ENCODE measurements at regions not wholly inside any gene's neighbourhood (a gene's known extent, or its start where the extent isn't known, plus 50 kb on each side); places are given as distances from the start of the nearest gene placed in this dataset.

DNA sequence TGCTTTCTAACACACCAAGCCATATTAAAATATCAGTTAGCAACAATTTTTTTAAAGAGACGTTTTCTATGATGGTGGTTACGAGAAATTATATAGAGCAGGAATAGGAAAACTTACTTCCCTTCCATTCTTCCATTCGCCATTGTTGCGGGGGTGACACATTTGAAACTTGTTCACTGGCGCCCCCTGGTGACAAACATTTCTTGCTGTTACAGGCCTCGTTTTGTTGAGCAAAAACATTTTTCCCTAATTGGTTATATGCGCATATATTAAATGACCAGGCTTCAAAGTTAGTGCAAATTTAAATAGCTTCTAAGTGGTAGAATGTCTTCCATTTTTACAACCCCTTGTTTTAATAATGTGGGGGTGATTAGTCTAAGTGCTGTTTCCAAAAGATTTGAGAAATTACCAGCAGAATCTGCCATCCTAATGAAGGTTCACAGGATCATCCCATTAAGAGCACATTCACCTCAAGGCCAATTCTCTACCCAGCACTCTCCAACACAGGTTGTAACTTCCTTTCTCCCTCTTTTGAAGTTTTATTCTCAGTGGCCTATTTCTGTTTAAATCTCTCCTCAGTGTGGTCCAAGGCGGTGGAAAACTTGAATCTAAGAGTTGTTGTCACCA, 1124.7 kb downstream of the FLRT2 start:
- no peak for FAIRE-seq

DNA sequence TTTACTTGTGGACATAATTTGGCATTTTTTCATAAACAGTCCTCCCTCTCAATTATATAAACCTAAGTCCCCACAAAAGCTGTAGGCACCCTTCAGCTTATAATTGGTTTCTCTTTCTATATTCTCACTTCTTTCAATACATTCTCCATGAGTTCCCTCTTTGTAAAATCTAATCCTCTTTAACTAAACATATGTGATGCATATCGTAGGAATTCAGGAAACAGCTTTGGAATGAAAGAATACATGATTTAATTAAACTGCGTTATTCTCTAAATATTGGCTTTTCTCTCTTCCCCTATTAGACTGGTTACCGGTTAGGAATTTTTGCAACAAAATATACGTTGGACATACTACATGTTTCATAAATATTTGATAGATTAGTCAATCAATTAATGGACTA, 1122.6 kb downstream of the FLRT2 start:
- no peak for FAIRE-seq

DNA sequence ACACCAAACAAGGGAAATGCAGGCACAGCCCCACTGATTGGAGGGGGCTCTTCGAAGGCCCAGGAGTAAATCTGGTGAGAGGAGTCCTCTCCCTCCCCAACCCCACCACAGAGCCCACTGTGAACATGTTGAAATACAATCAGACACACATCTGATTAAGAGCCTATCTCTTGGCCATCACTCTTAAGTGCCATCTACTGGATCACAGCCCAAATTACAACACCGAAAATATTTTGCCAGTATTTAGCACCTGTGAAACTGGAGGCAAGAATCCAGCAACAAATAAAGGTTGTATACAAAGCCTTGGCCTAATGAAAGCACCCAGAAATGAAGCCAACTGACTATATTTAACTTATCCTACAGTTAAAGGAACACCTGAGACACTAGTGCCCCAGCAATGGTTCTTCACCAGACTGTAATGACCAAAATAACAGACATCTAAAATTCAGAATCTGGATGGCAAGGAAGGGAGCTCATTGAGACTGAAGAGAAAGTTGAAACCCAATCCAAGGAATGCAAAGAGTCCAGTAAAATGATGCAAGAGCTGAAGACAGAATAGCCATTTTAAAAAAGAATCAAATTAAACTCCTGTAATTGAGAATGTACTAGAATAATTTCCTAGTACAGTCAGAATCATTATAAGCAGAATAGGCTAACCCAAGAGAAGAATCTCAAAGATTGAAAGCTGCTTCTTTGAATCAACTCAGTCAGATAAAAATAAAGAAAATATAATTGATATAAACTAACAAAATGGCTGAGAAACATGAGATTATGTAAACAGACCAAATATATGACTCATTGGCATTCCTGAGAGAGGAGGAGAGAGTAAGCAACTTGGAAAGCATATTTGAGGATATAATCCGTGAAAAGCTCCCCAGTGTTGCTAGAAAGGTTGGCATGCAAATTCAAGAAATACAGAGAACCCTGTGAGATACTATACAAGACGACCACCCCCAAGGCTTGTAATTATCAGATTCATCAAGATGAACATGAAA, 1117.0 kb downstream of the FLRT2 start:
- no peak for FAIRE-seq

DNA sequence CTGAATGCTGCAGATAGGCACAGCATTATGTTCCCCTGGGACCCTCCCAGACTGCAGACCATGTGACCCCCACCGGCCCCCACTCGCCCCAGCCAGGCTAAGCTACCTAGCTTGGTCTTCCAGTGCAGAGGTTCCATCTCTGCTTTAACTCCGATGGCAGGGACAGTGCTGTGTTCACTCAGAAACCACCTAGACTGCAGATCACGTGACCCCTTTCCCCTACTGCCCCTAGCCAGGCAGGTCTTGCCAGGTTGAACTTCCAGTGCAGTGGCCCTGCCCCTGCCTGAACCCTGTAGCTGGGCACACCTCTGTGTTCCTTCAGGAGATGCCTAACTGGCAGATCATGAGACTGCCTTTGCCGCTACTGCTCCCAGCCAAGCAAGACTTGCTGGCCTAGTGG, 1116.2 kb downstream of the FLRT2 start:
- FAIRE-seq, result no peak

DNA sequence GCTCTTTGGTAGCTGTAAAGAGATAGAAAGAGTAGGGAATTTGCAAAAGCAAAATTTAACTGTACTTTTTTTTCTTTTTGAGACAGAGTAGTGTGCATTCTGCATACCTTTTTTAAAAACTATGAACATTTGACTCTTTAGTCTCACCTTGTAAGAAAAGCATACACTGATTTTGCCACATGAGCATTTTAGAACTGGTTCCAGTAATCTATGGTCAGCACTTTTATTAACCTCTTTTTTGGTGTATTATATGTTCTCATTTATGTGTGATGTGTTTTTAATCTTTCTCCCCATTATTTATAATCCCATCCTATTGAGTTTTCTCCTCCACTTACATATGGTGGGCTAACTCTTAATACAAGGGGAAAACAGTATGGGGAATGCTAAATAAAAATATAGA, 1111.4 kb downstream of the FLRT2 start:
- FAIRE-seq, result no peak

DNA sequence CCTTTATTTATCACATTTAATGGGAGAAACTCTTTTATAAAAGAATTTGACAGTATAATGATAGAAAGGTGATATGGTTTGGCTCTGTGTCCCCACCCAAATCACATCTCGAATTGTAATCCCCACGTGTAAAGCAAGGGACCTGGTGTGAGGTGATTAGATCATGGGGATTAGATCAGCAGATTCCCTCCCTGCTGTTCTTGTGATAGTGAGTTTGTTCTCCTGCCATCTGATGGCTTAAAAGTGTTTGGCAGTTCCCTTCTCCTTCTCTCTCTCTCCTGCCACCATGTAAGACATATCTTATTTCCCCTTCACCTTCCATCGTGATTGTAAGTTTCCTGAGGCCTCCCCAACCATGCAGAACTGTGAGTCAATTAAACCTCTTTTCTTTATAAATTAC, 1110.3 kb downstream of the FLRT2 start:
- no peak for FAIRE-seq

DNA sequence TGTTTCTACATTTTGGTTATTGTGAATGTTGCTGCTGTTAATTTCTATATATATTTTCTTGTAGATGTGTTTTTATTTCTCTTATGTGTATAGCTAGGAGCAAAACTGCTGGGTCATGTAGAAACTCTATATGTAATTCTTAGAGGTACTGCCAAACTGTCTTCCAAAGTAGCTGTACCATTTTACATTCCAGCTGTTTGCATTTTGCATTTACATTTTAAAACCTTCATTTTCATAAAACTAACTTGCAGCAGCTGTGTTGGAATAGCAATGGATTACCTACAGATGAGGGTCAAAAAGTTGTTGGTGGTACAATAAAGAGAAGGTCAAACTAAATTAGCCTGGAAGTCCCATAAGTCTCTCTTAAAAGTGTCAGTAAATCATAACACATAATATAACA, 1109.7 kb downstream of the FLRT2 start:
- FAIRE-seq, result no peak

DNA sequence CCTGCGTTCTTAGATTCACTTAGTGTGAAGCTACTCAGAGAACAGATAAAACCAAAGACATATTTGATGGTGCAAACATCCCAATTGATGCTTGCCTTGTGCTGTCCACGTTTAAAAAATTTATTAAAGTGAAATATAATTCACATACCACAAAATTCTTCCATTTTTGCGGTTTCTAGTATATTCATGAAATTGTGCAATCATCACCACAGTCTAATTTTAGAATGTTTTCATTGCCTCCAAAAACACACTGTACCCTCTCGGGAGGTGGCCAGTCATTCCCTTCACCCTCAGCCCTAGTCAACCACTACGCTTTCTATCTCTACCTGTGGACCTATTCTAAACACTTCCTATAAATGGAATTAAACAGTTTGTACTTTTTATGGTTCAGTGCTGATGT, 1109.2 kb downstream of the FLRT2 start:
- no peak for FAIRE-seq

DNA sequence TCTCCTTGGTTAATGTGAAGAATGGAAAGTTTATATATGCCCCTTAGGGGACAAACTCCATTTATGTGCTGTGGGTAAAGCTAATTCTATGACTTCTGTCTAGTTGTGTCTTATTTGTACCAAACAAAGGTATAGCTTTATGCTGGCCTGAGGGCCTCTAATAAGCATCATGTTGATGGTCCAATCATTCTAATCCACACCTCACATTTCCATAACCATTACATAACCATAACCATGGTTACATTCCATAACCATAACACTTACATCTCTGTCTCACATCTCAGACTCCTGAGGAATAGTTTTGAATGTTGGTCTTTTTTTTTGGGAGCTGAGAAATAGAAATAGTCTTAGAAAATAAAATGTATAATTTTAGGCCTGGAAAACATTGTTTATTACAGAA, 1097.1 kb downstream of the FLRT2 start:
- no peak for FAIRE-seq

DNA sequence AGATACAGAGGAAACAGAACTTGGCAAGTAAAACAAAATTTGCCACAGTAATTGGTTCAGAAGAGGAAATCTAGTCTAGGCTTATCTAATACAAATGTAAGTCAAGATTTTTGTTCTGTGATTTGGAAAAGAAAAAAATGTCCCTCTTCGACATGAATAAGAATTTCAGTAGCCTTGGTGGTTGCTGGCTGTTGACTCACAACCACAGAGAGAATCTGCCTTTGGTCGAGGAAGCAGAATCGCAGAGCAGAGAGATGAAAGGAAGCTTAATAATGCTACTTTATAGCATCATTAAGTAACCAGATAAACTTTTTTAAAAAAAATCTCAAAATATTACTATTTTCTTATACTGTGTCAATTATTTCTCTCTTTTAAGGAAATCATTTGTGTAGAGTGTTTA, 1096.6 kb downstream of the FLRT2 start:
- no peak for FAIRE-seq

DNA sequence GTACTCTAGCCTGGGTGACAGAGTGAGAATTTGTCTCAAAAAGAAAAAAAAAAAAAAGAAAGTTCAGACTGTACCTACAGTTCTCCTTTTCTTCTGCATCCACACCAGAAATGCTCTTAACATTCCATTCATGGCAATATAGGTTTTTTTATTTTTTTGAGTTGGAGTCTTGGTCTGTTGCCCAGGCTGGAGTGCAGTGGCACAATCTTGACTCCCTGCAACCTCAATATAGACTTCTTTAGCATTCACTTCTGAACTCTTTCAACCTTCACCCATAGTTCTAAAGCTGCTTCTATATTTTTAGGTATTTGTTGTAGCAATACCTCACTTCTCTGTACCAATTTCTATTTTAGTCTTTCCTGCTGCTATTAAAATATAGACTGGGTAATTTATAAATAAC, 1095.7 kb downstream of the FLRT2 start:
- no peak for FAIRE-seq

DNA sequence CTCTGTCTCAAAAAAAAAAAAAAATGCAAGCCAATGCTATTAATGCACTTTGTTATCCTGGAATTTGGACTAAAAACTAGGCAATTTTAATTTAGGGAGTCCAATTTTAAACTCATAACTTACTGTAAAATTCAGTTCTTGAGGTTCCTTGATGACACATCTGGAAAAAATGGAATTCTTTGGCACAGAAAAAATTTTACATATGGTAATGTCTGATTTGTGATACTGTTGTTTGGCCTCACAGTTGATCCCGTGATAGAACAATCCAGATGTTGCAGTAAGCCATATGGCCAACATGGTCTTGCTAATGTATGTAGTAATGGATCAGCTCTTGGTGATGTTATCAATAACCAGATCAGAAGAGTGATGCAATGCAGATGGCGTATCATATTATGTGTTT, 1089.8 kb downstream of the FLRT2 start:
- no peak for FAIRE-seq

DNA sequence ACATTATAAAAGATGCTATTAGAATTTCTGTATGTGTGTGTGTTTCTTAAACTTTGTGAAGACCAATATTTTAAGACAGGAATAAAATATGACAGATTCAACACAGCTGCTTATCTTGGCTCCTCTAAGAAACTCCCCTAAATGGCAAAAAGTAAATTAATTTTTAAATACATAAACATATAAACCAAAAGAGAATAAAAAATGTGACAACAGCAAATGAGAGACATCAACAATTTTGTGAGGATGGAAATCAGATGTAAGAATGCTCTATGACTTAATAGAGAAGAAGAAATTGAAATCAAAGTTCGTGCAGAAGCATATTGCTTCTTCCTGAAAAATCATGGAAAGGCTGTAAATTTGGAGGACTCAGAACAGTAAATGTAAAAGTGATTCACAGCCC, 1083.8 kb downstream of the FLRT2 start:
- no peak for FAIRE-seq

DNA sequence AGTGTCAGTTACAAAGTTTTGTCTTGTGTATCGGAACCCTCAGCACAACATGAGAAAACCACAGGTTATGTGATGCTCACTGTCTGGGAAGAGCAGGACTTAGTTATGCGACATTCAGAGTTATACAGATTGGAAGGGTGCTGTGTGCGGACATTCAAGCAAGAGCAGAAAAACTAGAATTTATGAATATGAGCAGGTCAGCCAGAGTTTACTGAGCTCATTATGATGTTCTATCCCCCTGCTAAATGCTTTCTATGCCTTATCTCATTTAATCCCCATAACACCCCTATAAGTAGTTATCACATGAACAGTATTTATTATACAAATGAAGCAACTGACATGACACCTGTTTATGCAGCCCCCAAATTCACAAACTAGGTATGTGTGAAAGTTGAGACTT, 1083.2 kb downstream of the FLRT2 start:
- FAIRE-seq, result no peak

DNA sequence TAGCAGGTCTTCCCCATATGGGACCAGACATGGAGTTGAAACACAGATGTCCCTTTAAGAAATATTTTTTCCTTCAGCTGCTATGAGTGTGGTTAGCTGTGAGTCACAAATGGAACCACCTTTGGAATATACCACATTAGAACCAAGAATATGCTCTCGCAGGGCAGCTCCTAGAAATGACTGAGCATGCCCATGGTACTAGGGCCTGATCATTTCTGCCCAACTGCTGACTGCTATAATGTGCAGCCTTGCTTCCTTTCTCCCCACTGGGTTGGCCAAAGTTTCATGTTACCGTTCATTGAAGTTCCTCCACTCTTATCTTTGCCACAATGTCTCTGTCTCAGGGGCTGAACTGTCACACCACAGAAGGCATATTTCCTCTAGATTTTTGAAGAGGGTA, 1074.6 kb downstream of the FLRT2 start:
- no peak for FAIRE-seq

DNA sequence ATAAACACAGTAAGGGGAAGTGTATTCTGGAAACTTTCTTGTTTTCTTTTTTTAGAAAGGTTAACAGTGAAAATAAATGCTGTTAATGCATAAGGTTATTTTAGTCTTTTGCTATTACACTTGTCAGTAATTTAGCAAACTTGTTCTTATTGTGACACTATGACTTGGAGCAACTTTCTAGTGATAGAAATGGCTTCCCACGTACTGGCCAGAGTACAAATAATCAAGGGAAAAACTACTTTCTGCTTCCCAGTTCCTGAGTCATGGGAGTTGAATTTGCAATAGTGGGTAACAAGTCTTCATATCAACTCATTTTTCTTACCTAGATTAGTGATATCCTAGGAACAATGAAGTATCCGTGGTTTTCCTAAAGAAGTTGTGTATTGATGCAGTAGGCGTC, 1072.3 kb downstream of the FLRT2 start:
- FAIRE-seq, result no peak

DNA sequence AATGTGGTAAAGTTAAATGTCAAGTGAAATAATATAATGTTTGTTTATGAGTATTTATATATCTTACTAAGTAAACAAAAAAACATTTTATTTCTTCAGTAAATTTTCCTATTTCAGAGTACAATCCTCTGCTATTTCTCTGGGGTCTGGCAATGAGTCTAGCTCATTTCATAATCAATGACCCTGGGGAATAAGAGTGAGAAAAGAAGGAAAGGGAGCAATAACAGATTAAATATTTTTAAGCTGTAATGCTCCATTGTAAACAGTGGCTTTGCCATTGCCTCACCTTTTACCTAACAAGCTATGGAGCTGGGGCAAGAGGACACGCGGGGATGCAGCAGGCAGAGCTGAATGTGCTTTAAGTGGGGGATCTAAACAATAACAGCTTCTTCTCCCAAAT, 1071.9 kb downstream of the FLRT2 start:
- FAIRE-seq, result no peak

DNA sequence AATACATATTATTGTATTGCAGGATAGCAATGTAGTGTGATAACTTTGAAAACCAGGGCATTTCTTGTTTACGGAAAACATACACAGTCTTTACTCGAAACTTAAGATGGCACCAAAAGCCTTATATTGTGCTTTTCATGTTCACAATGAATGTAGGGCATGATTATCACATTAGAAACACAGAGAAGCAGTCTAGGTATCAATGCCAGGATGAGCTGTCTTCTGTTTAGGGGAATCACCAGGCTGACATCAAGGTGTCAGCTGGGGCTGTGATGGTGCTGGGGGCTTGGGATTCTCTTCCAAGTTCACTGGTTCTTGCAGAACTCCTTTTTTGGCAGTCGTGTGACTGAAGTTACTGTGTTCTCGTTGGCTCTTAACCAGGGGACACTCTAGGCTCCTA, 1067.3 kb downstream of the FLRT2 start:
- FAIRE-seq, result no peak

DNA sequence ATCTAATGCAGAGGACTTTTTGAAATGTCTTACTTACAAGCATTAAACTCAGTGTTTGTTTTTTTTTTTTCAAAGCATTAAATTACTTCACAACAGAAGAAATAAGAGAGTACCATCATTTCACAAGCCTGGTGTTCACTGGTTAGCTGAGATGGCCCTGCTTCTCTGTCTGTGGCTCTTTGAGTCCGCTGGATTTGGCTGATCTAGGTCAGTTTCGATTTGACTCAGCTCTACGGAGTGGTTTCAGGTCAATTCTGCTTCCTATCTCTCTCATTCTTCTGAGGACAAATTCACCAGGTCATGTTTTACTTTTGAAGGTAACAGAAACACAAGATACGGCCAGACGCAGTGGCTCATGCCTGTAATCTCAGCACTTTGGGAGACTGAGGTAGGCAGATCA, 1066.1 kb downstream of the FLRT2 start:
- no peak for FAIRE-seq

DNA sequence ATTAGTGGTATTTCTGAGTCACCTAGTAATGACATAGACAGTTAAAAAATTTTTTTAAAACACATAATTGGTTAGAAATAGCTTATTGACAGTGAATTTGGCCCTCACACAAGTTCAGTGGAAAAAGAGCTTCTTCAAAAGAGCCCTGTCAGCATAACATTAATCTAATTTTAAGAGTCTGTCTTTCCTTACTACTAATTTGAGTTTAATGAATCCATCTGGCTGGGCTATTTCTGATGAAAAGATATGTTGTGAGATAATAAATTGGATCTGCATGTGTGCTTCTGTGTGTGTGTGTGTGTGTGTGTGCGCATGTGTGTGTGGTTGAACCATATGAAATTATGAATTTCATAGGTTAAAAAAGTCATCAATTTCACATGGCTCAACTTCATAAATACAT, 1045.2 kb downstream of the FLRT2 start:
- FAIRE-seq, result no peak

DNA sequence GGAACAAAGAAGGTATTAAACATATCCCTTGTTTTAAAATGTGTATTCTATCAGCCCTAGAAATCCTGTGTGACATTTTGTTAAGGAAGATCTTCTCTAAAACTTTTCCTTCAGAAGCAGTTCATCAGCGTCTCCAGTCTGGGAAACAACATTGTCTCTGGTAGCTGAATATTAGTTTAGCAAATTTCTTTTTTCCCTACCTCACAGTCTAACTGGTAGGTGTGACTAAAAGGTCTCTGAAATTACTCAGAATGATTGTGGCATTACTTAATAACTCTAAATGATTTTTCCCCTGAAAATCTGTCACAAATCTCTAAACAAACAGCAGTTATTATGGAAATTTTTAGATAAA, 1044.8 kb downstream of the FLRT2 start:
- no peak for FAIRE-seq

DNA sequence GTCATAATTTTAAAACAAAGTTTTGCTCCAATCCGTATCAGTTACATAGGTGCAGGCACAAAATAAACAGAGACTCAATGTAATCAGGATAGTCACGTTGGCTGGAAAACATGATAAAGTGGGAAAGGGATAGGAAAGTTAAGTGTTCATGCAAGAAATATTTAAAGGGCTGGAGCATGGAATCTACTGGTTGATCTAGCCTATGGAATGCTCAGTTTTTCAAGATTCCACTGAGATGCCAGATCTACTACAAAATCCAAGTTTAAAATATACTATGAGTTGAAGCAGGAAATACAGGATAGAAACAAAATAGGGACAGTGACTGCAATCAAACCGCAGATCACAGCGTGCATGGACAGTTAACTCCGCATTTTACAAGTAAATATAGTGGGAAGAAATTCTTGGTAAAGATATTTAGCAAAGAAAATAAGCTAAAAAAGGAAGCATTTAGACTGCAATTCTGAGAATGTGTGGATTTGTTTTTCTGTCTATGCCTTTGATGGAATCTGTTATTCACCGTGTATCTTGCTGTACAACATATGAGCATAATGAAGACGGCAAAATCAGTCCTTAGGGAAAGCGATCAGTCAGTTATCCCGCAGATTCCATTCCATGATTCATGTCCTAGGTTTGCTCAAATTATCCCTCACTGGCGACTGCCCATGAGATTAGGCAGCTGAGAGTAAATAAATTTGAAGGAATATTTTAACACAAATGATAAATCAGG, 1044.3 kb downstream of the FLRT2 start:
- FAIRE-seq, result no peak

DNA sequence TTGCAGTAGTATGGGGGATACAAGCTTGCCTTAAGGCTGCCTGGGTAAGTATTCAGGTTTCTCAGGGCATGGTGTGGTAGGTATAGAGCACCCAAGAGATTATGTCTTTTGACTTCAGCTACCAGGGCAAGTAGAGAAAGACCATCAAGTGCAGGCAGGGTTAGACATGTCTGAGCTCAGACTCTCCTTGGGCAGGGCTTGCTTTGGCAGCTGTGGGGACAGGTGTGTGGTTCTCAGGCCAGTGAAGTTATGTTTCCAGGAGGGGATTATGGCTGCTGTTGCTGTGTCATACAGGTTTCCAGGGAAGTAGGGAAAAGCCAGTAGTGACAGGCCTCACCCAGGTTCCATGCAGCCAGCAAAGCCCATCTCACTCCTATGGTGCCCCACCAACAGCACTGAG, 1040.4 kb downstream of the FLRT2 start:
- no peak for FAIRE-seq

DNA sequence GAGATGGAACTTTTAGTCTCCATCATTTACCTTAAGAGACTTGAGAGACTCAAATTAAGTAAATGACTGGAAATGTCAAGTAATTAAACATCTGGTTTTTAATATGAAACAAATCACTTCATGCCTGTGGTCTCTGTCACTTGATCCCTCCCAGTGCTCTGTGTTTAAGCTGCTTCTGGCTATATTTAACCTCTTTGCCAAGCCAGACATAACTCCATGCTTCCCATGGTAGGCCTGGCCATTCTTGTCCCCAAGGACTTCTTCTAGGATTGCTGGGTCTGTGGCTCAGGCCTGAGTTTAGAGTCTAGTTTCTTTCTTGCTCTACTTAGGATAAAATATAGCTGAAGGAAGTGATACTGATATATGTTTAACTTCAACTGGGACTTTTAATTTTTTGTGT, 1013.6 kb downstream of the FLRT2 start:
- no peak for FAIRE-seq
